HEK293 (cell line): ENCODE measurements at regions not wholly inside any gene's neighbourhood (a gene's known extent, or its start where the extent isn't known, plus 50 kb on each side); places are given as distances from the start of the nearest gene placed in this dataset.

Experiments used
- GLI2 ChIP-seq: fragments of 450-650 bp; formaldehyde crosslinking; IDR thresholded peaks from 2 replicates; pipeline ENCODE4; 2017; ENCODE audit warnings: missing biosample characterization, missing genetic modification characterization, low read depth, borderline replicate concordance
- TCF7L2 ChIP-seq: IDR thresholded peaks from 2 replicates; pipeline ENCODE4 v1.6.1; 2011; ENCODE audit warnings: low read depth, mild to moderate bottlenecking, inconsistent platforms, low read length, moderate library complexity, borderline replicate concordance
- ZBTB17 ChIP-seq: fragments of 450-650 bp; formaldehyde crosslinking; IDR thresholded peaks from 2 replicates; pipeline ENCODE4 v1.5.1; 2016; ENCODE audit warnings: missing biosample characterization, missing genetic modification characterization
- ZBTB20 ChIP-seq: fragments of 450-650 bp; formaldehyde crosslinking; IDR thresholded peaks from 2 replicates; pipeline ENCODE4 v1.5.1; 2016; ENCODE audit warnings: missing biosample characterization, missing genetic modification characterization
- ZBTB26 ChIP-seq: fragments of 450-650 bp; formaldehyde crosslinking; optimal IDR thresholded peaks from 2 replicates; pipeline ENCODE3; 2016; ENCODE audit warnings: missing biosample characterization, mild to moderate bottlenecking, missing genetic modification characterization
- ZNF175 ChIP-seq: fragments of 450-650 bp; formaldehyde crosslinking; IDR thresholded peaks from 2 replicates; pipeline ENCODE4 v1.5.1; 2016; ENCODE audit warnings: missing biosample characterization, missing genetic modification characterization
- ZNF23 ChIP-seq: fragments of 450-650 bp; formaldehyde crosslinking; IDR thresholded peaks from 2 replicates; pipeline ENCODE4 v1.5.1; 2016; ENCODE audit warnings: missing biosample characterization, missing genetic modification characterization, borderline replicate concordance
- ZNF558 ChIP-seq: fragments of 450-650 bp; formaldehyde crosslinking; IDR thresholded peaks from 2 replicates; pipeline ENCODE4 v1.5.1; 2016; ENCODE audit warnings: missing biosample characterization, missing genetic modification characterization
- TF ChIP-seq, protein P1 (sequence below): fragments of 450-650 bp; formaldehyde crosslinking; IDR thresholded peaks from 2 replicates; pipeline ENCODE4 v1.5.1; 2016; ENCODE audit warnings: missing biosample characterization, missing genetic modification characterization
- TF ChIP-seq, protein P2 (sequence below): fragments of 450-650 bp; formaldehyde crosslinking; IDR thresholded peaks from 2 replicates; pipeline ENCODE4 v1.5.1; 2016; ENCODE audit warnings: missing biosample characterization, missing genetic modification characterization, low read depth

- TF ChIP-seq GLI2 (tag by site-specific recombination) (no peak), ZBTB17 (tag by site-specific recombination) (no peak), ZNF23 (no peak), ZBTB20 (tag by site-specific recombination) (no peak), ZBTB26 (tag by site-specific recombination) (no peak), ZNF175 (tag by site-specific recombination) (no peak), TCF7L2 (no peak), ZNF558 (tag by site-specific recombination) (no peak)
- TF ChIP-seq, protein P1, sequence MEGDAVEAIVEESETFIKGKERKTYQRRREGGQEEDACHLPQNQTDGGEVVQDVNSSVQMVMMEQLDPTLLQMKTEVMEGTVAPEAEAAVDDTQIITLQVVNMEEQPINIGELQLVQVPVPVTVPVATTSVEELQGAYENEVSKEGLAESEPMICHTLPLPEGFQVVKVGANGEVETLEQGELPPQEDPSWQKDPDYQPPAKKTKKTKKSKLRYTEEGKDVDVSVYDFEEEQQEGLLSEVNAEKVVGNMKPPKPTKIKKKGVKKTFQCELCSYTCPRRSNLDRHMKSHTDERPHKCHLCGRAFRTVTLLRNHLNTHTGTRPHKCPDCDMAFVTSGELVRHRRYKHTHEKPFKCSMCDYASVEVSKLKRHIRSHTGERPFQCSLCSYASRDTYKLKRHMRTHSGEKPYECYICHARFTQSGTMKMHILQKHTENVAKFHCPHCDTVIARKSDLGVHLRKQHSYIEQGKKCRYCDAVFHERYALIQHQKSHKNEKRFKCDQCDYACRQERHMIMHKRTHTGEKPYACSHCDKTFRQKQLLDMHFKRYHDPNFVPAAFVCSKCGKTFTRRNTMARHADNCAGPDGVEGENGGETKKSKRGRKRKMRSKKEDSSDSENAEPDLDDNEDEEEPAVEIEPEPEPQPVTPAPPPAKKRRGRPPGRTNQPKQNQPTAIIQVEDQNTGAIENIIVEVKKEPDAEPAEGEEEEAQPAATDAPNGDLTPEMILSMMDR (tag by site-specific recombination): no peak
- TF ChIP-seq, protein P2, sequence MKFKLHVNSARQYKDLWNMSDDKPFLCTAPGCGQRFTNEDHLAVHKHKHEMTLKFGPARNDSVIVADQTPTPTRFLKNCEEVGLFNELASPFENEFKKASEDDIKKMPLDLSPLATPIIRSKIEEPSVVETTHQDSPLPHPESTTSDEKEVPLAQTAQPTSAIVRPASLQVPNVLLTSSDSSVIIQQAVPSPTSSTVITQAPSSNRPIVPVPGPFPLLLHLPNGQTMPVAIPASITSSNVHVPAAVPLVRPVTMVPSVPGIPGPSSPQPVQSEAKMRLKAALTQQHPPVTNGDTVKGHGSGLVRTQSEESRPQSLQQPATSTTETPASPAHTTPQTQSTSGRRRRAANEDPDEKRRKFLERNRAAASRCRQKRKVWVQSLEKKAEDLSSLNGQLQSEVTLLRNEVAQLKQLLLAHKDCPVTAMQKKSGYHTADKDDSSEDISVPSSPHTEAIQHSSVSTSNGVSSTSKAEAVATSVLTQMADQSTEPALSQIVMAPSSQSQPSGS (tag by site-specific recombination): no peak
These were observed 141.9 kb downstream of the CEMIP2 start for GRCh38 chr9:71626395-71626794.
